Brain pericyte (primary cell): ENCODE measurements at regions not wholly inside any gene's neighbourhood (a gene's known extent, or its start where the extent isn't known, plus 50 kb on each side); places are given as distances from the start of the nearest gene placed in this dataset.
"Not testable (repeated sequence)": the region's sequence is repeated elsewhere in the genome, so short reads cannot be mapped to it uniquely, and the experiment has no call there.

Experiments used
- DNase-seq: peaks from one replicate; pipeline ENCODE4 v3.0.0-alpha.2; 2012; ENCODE audit warnings: low read depth, low spot score

DNA sequence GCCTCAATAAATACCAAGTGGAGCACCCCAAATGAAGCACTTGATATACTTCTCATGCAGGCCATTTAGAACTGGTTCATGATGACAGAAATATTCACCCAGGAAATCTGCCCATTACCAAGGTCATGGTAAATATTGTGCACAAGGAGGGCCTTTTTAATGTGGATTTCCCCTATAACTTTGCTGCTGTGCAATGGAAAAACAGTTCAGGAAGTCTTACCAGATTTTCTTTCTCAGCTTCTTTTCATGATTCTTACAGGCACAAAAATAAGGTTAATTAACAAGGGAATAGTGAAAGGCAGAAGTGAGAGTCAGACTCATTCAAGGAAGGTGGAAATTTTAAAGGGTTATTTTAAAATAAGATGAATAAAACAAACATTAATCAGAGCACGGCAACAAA lies 904.3 kb upstream of the GRIA3 start:
- no peak for DNase-seq

DNA sequence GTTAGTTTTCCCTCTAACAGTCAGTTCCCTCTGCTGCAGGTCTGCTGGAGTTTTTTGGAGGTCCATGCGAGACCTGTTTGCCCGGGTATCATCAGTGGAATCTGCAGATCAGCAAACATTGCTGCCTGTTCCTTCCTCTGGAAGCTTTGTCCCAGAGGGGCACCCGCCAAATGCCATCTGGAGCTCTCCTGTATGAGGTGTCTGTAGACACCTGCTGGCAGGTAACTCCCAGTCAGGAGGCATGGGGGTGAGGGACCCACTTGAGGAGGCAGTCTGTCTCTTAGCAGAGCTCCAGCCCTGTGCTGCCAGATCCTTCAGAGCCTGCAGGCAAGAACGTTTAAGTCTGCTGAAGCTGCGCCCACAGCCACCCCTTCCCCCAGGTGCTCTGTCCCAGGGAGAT lies 884.3 kb upstream of the GRIA3 start:
- DNase-seq: not testable (repeated sequence)

DNA sequence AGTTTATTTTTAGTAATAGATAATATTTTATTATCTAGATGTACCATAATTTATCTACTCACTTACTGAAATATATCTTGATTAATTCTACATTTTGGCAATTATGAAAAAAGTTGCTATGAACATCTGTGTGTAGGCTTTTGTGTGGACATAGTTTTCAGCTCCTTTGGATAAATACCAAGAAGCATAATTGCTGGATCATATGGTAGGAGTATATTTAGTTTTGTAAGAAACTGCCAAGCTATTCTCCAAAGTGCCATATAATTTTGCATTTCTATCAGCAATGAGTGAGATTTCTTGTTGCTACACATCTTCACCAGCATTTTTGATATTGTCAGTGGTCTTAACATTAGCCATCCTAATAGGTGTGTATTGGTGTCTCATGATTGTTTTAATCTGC lies 882.6 kb upstream of the GRIA3 start:
- no peak for DNase-seq

DNA sequence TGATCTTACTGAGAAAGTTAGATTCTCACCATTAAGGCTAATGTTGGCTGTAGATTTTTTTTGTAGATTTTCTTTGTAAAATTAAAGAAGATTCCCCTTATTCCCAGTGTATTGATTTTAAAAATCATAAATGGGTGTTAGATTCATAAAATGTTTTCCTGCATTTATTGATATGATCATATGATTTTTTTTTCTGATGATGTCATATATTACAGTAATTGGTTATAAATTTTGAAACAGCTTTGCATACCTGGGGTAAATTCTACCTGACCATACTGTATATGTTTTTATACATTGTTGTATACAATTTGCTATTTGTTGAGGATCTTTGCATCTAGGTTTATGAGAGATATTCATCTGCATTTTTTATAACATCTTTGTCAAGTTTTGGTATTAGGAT lies 880.3 kb upstream of the GRIA3 start:
- DNase-seq: no peak

DNA sequence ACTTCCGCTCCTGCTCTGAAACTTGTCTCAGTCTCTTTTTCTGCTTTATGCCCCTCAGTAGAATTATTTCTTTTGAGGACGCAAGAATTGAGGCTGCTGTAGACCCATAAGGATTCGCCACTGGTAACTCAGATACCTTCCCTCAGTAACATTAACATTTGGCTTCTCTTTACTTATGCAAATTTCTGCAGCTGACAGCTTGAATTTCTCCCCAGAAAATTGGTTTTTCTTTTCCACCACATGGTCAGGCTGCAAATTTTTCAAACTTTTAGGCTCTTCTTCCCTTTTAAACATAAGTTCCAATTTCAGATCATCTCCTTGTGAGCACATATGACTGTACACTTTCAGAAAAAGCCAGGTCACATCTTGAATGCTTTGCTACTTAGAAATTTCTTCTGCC lies 839.3 kb upstream of the GRIA3 start:
- no peak for DNase-seq

DNA sequence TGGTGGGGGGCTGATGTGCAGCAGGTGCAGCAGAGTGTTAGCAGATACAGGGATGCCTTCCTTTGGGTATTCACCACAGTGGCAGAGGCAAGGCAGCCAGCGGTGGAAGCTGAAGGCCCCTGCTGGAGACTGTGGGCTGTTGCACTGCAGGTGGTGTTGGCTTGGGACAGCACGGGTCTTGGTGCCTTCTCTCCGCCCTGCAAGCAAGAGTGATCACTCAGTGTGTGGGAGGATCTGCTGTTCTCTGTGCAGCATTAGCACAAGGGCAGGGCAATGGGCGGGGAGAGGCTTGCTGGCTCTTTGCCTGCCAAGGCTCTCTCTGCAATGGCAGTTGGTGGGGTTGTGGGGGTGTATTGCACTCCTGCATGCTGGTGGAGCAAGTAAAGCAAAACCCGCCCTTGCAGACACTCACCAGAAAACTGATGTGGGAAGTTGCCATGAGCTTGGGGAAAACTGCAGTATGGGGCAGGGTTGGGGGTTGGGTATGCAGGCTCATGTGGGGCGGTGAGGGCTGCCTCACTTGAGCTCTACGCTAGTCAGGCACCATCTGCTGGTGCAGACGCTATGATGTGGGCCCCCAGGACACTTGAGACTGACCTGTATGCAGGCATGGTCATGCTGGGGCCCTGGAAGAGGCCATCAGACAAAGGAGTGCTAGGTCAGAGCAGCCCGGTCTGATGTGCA lies 820.8 kb upstream of the GRIA3 start:
- no peak for DNase-seq

DNA sequence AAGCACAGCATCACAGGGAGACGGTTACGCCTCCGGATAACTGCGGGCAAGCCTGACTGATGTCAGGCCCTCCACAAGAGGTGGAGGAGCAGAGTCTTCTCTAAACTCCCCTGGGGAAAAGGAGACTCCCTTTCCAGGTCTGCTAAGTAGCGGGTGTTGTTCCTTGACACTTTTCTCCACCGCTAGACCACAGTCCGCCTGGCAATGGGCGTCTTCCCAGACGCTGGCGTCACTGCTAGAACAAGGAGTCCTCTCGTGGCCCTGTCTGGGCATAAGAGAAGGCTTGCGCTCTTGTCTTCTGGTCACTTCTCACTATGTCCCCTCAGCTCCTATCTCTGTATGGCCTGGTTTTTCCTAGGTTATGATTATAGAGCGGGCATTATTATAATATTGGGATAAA lies 808.5 kb upstream of the GRIA3 start:
- DNase-seq: not testable (repeated sequence)

DNA sequence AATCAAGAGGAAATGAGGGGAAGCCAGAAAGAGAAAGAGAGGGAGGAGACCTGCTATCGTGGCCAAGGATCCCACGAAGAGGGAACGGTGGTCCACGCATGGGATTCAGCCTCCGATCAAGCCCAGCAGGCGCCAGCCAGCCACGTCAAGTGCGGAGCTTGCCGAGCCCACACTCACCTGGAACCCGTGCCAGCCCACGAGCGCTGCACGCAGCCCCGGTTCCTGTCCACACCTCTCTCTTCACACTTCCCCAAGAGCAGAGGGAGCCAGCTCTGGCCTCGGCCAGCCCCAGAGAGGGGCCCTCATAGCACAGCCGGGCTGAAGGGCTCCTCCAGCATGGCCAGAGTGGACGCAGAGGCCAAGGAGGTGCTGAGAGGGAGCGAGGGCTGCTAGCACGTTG lies 795.1 kb upstream of the GRIA3 start:
- no peak for DNase-seq

DNA sequence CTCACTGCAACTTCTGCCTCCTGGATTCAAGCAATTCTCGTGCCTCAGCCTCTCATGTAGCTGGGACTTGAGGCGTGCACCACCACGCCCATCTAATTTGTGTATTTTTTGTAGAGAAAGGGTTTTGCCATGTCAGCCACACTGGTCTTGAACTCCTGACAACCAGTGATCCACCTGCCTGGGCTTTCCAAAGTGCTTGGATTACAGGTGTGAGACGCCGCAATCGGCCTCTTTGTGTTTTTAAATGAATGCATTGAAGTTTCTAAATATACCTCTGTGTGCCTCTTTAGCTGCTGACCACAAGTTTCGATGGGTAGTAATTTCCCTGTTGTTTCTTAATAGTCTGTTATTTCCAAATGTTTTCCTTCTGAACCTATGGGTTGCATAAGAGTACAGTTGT lies 765.3 kb upstream of the GRIA3 start:
- DNase-seq: no peak

DNA sequence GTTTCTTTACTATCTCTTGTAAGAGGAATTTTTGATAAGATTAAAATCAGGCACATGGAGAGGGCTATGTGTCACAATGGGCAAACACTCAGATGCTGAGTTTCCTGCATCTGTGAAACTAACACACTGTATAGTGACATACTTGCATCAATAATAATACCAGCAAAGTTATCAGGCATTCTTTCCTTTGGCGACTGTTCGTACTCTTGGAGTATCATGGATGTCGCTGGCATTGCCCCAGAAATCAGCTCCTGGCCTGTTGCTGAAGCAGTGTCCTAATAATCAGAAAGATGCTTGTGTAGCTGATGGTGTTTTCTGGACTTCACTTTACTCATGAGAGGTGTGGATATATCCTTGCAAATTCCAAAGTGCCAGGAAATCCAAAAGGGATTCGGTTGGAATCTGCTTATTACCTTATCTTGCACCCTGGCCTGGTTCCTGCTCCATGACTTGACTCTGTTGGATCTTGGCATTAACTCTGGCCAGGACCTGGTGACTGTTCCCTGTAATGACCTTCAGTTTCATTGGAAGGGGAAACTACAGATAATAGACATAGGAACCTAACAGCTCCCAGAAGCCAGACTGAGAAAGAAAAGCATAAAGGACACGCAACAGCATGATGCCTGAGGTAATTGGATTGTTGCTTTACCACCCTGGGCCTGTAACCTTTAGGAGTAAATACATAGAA lies 762.5 kb upstream of the GRIA3 start:
- DNase-seq: no peak

DNA sequence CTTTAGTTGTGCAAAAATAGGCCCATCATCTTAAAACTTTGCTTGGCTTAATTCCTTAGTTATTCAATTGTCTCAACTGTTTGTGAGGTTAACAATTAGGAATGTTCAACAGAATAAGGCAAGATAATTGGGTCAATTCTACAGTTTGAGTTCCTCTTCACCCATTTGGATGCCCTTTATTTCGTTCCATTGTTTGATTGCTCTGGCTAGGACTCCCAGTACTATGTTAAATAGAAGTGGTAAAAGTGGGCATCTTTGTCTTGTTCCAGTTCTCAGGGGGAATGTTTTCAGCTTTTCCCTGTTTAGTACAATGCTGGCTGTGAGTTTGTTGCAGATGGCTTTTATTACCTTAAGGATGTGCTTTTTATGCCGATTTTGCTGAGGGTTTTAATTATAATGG lies 761.5 kb upstream of the GRIA3 start:
- no peak for DNase-seq

DNA sequence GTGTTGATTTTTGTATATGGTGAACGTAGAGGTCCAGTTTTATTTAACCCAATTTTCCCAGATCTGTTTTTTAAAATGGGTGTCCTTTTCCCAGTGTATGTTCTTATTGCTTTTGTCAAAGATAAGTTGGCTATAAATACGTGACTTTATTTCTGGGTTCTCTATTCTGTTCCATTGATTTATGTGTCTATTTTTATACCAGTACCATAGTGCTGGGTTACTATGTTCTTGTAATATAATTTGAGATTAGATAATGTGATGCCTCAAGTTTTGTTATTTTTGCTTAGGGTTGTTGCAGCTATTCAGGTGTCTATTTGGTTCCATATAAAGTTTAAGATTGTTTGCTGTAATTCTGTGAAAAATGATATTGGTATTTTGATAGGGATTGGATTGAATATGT lies 749.1 kb upstream of the GRIA3 start:
- DNase-seq: no peak

DNA sequence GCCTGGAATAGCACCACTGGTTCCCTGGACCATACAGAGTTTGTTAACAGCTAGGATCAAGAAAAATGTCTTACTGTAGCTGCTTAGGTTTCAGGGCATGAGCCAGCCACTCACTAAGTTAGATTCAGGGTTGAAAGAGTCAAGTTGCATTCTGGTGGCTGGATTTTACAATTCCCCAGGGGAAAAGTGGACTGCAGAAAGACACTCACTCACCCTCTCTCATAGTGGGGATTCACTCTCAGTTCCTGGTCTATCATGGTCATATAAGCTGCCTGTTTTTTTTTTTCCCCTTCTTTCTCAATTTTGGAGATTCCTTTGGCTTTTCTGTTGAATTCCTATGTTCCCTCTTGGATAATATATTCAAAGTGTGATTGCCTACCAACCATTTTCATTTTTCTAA lies 744.2 kb upstream of the GRIA3 start:
- DNase-seq: no peak

DNA sequence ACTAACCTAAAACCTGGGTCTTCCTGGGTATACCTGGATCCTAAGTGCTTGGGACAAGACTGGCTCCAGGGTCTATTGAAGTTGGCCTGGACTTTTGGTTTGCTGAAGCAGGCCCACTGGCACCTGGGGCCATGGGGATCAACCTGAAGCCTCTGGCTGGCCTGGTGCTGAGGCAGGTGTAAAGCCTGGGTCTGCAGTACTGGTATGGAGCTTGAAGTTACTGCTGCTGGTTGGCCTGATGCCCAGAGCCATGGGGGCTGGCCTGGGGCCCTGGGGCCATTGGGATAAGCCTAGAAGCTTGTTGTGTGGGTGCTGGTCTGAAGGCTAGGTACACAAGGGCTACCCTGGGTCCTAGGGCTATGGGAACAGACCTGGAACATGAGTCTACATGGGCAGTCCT lies 743.2 kb upstream of the GRIA3 start:
- DNase-seq: no peak

DNA sequence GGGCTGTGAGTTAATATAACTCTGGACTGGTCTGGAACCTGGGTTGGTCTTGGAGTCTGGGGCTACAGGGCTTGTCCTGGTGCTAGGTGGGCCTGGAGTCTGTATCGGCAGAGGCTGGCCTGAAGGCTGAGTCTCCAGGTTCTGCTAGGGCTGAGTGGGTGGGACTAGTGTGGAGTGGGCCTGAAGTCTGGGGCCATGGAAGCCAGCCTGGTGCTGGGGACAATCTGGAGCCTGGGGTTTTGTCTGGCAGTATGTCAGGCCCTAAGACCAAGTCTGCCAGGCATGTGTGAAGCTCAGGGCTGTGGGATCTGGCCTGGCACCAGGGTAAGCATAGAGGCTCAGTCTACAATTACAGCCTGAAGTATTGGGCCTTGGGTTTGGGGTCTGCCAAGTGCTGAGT lies 742.6 kb upstream of the GRIA3 start:
- no peak for DNase-seq

DNA sequence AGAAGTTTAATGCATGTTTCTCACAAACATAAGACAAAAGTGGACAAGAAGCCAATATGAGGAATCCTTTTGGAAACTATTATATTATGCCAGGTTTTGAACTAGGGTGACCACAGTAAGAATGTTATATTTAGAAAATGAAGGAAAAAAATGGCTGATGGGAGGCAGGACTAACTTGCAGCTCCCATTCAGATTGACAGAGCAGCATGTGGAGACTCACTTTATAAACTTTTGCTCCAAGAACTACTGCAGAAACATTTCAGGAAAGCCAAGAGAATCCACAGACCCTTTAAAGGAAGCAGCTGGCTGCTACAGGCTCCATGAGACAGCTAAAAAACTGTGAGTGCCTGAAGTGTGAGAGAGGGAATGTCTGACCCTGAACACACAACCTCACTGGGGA lies 738.6 kb upstream of the GRIA3 start:
- no peak for DNase-seq

DNA sequence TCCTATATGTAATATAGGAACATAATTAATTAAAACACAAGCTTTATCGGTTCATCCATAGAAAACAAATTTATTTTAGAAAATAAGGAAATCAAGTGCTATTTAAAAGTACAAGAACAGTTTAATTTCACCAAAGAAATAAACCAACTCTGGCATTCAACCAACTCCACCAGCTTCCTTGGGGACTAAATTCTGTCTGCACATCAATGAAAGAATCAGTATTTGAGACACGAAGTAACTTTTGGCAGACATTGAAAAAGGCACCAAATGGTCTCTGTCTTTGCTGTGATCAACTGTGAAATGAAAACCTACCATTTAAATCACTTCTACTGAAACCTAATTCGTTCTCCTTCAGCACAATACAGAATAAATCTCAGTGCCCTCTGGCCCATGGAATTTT lies 719.7 kb upstream of the GRIA3 start:
- DNase-seq: no peak

DNA sequence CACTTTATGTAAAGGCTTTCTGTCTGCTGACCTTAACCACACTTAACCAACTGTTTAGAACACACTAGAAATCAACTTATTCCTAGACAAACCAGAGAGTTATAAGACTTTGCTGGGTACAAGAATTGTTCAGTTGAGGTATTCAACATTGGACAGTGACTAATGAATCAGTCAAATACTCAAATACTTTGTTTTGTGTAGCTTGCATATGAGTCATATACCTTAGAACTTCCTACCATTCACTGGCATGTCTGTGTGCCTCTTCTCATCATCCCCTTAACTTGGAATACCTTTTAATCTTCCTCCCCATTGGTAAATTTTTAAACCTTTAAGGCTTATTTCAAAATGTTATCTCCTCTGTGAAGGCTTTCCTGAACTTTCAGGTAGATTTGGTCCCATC lies 708.8 kb upstream of the GRIA3 start:
- DNase-seq: no peak

DNA sequence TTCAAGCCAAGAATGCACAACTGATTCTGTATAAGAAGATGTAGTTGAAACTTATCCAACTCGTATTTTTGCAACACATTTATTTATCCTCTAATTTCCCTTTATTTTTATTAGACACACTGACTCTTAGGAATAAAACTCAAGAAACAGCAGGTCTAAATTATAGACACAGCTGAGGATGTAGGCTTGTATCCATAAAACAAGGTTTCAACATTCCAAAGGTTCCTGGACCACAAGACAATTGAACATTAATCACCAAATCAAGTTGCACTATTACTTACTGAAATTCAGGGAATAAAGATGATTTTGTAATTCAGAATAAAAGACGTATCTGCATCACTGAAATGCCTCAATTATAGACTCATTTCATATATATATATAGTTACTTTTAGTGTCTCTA lies 683.5 kb upstream of the GRIA3 start:
- no peak for DNase-seq

DNA sequence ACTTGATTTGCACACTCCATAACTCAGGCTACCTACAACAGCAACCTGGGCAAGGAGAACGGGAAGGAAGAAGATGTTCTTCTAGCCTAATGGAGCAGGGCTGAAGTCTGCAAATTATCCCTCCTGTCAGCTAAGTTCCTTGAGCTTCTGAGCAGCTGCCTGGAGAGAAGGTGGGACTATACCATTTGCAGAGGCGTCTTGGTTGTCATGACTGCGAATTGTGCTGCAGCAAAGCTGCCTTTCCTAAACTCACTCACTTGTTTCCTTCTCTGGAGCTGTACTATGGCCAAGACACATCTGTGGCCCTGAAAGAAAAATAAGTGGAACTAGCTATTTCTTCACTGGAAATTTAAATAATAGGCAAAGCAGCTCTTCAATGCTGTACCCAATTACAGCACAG lies 682.4 kb upstream of the GRIA3 start:
- no peak for DNase-seq

DNA sequence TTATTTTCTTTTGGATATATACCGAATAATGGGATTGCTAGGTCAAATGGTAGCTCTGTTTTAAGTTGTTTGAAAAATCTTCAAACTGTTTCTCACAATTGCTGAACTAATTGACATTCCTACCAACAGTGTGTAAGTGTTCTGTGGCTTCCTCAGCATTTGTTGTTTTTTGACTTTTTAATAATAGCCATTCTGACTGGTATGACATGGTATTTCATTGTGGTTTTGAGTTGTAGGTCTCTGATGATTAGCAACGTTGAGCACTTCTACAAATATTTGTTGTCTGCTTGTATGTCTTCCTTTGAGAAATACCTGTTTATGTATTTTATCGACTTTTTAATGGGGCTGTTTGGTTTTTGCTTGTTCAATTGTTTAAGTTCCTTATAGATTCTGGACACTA lies 680.1 kb upstream of the GRIA3 start:
- no peak for DNase-seq

DNA sequence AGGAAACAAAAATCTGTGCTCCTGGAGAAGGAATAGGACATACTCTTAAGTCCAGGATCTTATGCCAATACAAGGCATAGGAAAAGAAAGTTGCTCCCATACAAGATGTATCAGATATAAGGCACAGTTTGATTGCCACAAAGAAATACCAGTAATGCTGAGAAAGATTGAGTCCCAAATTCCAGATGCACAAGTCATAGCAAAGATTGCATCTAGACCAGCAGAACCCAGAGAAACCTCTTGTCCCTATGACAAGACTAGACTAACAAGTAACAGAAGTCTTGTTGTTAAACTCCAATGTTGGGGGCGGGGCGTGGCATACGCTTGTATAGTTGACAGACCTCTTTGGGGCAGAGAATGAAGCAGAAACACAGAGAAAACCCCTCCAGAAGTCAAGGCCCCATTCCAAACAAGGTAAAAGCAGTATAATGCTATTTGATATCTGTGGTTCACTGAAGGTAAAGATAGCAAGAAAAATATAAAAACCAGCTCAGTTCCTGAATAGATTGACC lies 671.5 kb upstream of the GRIA3 start:
- no peak for DNase-seq

DNA sequence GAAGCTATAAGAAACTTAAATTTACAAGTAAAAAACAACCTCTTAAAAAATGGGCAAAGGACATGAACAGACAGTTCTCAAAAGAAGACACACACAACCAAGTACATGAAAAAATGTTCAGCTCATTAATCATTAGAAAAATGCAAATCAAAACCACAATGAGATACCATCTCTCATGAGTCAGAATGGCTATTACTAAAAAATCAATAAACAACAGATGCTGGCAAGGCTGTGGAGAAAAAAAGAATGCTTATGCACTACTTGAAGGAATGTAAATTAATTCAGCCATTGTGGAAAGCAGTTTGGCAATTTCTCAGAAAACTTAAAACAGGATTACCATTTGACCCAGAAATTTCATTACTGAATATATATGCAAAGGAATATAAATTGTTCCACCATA lies 666.3 kb upstream of the GRIA3 start:
- DNase-seq: no peak

DNA sequence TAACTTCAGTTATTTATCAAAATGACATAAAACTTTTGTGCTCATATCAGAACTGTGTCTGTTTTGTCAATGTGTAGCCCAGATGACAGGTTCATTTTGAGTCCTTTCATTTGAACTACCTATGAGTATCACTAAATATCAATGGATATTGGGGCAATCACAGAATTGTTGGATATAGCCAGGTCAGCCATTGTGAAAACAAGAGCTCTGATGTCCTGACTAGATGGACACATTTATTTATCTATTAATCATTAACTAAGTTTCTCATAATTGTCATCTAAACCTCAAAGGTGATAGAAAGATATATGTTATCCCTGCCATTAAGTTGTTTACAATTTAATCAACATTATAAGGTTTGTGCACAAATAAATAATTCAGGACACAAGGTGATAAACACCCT lies 638.3 kb upstream of the GRIA3 start:
- no peak for DNase-seq
